ENCODE measurements at regions not wholly inside any gene's neighbourhood (a gene's known extent, or its start where the extent isn't known, plus 50 kb on each side); places are given as distances from the start of the nearest gene placed in this dataset.

DNA sequence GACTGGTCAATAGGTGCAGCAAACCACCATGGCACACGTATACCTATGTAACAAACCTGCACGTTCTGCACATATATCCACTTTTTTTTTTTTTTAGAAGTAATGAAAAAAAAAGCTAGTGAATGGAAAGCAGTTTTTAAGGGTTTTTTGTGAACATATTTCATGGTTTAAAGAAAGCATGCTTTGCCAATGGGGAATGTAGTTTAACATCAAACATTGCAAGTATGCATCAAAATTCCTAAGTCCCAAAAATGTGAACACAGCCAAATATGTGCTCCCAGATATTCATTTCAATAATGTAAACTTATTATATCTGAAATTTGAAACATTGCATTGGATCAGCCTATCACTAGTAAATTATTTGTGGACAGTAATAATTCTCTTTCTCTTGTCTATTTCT is 710.4 kb upstream of the FLRT2 start:
- DNase-seq (ENCODE audit: low read depth in 1 of 2, low spot score in 1 of 2) = no peak
- TF ChIP-seq, protein P1, sequence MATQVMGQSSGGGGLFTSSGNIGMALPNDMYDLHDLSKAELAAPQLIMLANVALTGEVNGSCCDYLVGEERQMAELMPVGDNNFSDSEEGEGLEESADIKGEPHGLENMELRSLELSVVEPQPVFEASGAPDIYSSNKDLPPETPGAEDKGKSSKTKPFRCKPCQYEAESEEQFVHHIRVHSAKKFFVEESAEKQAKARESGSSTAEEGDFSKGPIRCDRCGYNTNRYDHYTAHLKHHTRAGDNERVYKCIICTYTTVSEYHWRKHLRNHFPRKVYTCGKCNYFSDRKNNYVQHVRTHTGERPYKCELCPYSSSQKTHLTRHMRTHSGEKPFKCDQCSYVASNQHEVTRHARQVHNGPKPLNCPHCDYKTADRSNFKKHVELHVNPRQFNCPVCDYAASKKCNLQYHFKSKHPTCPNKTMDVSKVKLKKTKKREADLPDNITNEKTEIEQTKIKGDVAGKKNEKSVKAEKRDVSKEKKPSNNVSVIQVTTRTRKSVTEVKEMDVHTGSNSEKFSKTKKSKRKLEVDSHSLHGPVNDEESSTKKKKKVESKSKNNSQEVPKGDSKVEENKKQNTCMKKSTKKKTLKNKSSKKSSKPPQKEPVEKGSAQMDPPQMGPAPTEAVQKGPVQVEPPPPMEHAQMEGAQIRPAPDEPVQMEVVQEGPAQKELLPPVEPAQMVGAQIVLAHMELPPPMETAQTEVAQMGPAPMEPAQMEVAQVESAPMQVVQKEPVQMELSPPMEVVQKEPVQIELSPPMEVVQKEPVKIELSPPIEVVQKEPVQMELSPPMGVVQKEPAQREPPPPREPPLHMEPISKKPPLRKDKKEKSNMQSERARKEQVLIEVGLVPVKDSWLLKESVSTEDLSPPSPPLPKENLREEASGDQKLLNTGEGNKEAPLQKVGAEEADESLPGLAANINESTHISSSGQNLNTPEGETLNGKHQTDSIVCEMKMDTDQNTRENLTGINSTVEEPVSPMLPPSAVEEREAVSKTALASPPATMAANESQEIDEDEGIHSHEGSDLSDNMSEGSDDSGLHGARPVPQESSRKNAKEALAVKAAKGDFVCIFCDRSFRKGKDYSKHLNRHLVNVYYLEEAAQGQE (IDR thresholded peaks at IDR 0.05; ENCODE audit: insufficient replicate concordance, low read depth) = no peak
- TF ChIP-seq, protein P2, sequence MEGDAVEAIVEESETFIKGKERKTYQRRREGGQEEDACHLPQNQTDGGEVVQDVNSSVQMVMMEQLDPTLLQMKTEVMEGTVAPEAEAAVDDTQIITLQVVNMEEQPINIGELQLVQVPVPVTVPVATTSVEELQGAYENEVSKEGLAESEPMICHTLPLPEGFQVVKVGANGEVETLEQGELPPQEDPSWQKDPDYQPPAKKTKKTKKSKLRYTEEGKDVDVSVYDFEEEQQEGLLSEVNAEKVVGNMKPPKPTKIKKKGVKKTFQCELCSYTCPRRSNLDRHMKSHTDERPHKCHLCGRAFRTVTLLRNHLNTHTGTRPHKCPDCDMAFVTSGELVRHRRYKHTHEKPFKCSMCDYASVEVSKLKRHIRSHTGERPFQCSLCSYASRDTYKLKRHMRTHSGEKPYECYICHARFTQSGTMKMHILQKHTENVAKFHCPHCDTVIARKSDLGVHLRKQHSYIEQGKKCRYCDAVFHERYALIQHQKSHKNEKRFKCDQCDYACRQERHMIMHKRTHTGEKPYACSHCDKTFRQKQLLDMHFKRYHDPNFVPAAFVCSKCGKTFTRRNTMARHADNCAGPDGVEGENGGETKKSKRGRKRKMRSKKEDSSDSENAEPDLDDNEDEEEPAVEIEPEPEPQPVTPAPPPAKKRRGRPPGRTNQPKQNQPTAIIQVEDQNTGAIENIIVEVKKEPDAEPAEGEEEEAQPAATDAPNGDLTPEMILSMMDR (IDR thresholded peaks at IDR 0.05; ENCODE audit: insufficient read depth, low read length) = no peak
- no peak for TF ChIP-seq SPI1 (IDR thresholded peaks at IDR 0.05; ENCODE audit: borderline replicate concordance, low read depth)
- no peak for TF ChIP-seq POLR2AphosphoS5 (IDR thresholded peaks at IDR 0.05; ENCODE audit: low read depth)
- TF ChIP-seq GABPA (IDR thresholded peaks at IDR 0.05; ENCODE audit: low read depth) = no peak
- Histone ChIP-seq H3K27me3 (ENCODE audit: insufficient read depth, poor library complexity, severe bottlenecking) (no peaks in the 10 kb centered on the region), H3K4me3 (replicated peaks; ENCODE audit: insufficient read depth, low read length) (no peak overlapping the region), H3K27ac (replicated peaks) (no peak overlapping the region)

DNA sequence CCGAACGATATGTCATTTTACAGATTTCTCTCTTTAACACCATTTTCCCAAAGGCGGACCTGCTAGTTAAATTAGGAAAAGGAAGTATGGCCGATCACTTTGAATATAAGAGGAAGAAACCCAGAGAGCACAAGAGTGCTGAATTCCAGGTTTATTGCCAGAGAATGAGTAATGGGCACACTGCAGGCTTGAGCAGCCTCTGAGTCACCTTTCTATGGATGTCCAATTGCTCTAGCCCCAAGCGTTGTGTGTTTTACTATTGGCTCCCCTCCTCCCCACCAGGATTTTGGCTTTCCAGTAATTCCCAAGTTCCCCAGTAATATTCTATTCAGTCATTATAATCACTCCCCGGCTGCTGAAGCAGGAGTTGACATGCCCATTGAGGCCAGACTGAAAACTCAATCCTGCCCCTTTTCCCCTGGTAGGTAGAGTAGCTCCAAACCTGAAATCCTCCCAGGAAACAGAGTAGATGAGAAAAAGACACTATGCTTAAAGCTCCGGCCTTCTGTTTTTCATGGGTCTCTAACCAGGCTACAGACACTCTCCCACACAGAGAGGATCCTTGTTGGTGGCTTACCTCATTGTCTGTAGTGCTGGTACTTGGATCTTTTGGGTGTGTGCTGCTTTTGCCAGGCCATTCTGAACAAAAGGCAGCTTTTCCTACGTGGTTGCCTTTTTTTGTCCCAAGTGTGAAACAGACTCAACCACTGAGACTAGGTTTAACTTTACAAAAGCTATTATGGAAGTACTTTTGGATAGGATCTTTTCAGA is 704.3 kb upstream of the FLRT2 start:
- no peak for DNase-seq (ENCODE audit: low read depth in 1 of 2, low spot score in 1 of 2)
- Histone ChIP-seq H3K4me3 (replicated peaks; ENCODE audit: insufficient read depth, low read length) (no peak overlapping the region), H3K27me3 (ENCODE audit: insufficient read depth, poor library complexity, severe bottlenecking) (no peaks in the 10 kb centered on the region), H3K27ac (replicated peaks) (no peak overlapping the region)
- no peak for TF ChIP-seq POLR2AphosphoS5 (IDR thresholded peaks at IDR 0.05; ENCODE audit: low read depth)
- TF ChIP-seq SPI1 (IDR thresholded peaks at IDR 0.05; ENCODE audit: borderline replicate concordance, low read depth) = no peak
- TF ChIP-seq, protein P1 (IDR thresholded peaks at IDR 0.05; ENCODE audit: insufficient replicate concordance, low read depth) = no peak
- TF ChIP-seq, protein P2 (IDR thresholded peaks at IDR 0.05; ENCODE audit: insufficient read depth, low read length) = no peak
- TF ChIP-seq GABPA (IDR thresholded peaks at IDR 0.05; ENCODE audit: low read depth) = no peak

DNA sequence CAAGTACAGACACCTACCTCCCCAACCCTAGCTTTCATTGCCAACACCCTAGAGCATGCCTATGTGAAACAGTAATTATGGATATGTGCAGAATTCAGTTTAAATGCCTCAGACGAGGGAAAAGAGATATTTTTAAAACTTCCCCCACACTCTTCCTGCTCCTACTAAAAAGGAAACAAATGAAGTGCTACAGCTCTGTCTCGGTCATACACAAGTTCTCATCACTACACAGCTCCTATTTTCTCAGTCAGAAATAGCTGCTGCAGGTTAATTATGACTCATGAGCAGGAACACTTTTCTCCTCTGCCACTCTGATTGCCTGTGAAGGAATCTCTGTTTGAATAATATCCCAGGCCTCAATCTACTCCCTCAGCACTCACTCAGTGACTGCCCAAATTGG is 703.6 kb upstream of the FLRT2 start:
- Histone ChIP-seq H3K27ac (replicated peaks) (no peak overlapping the region), H3K4me3 (replicated peaks; ENCODE audit: insufficient read depth, low read length) (no peak overlapping the region), H3K27me3 (ENCODE audit: insufficient read depth, poor library complexity, severe bottlenecking) (no peaks in the 10 kb centered on the region)
- TF ChIP-seq SPI1 (IDR thresholded peaks at IDR 0.05; ENCODE audit: borderline replicate concordance, low read depth) = no peak
- no peak for TF ChIP-seq GABPA (IDR thresholded peaks at IDR 0.05; ENCODE audit: low read depth)
- TF ChIP-seq, protein P2 (IDR thresholded peaks at IDR 0.05; ENCODE audit: insufficient read depth, low read length) = no peak
- TF ChIP-seq, protein P1 (IDR thresholded peaks at IDR 0.05; ENCODE audit: insufficient replicate concordance, low read depth) = no peak
- no peak for TF ChIP-seq POLR2AphosphoS5 (IDR thresholded peaks at IDR 0.05; ENCODE audit: low read depth)
- DNase-seq (ENCODE audit: low read depth in 1 of 2, low spot score in 1 of 2) = no peak
